Muscle of leg (tissue), 3 donors: ENCODE measurements at regions not wholly inside any gene's neighbourhood (a gene's known extent, or its start where the extent isn't known, plus 50 kb on each side); places are given as distances from the start of the nearest gene placed in this dataset.
"Not testable (repeated sequence)": the region's sequence is repeated elsewhere in the genome, so short reads cannot be mapped to it uniquely, and the experiment has no call there.

Experiments
- DNase-seq: peaks from one replicate; pipeline ENCODE4 v3.0.0; 2013
- H3K27ac ChIP-seq: one replicate; pipeline ENCODE4 v1.5.1; 2013; ENCODE audit warnings: mild to moderate bottlenecking, low read length, control low read depth
- H3K27me3 ChIP-seq: one replicate; pipeline ENCODE4 v1.6.1; 2013; ENCODE audit warnings: low read length; ENCODE audit not compliant: control insufficient read depth, insufficient read depth
- H3K36me3 ChIP-seq: one replicate; pipeline ENCODE4 v1.6.1; 2013; ENCODE audit warnings: low read length; ENCODE audit not compliant: control insufficient read depth, insufficient read depth
- H3K4me1 ChIP-seq: one replicate; pipeline ENCODE4 v1.6.1; 2013; ENCODE audit warnings: low read length; ENCODE audit not compliant: control insufficient read depth, insufficient read depth
- H3K4me3 ChIP-seq: one replicate; pipeline ENCODE4 v1.5.1; 2013; ENCODE audit warnings: low read length, control low read depth
- H3K9me3 ChIP-seq: replicated peaks from 2 replicates; pipeline ENCODE4 v1.6.1; 2013; ENCODE audit warnings: low read depth, low read length; ENCODE audit not compliant: control insufficient read depth
- WGBS: methylation state at CpG from one replicate; pipeline ENCODE4 v1.1.5; 2013; ENCODE audit warnings: missing lambda C conversion rate; ENCODE audit not compliant: insufficient coverage; 5-methylcytosine and 5-hydroxymethylcytosine counted together

DNA sequence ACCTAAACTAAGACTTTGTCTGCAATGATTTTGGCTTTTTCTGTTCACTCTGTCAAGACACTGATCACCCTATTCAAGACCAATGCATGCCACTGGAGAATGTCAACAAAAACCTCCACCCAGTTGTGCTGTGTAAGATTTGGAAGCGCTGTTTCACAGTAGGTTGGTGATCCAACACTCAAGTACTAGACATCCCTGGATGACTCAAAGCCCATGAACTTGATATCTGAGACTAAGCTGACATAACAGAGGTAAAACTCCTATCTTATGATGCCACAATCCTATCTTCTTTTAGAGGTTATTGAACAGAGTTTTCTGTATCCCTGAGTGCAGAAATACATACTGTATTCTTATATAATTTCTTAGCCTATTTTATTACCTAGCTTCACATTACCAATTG lies 251.3 kb upstream of the ETAA1 start:
- Histone ChIP-seq H3K36me3 (no peaks in the 10 kb centered on the region), H3K27me3 (no peaks in the 10 kb centered on the region), H3K4me3 (no peak overlapping the region), H3K9me3 (no peaks in the 10 kb centered on the region), H3K4me1 (no peaks in the 10 kb centered on the region), H3K27ac (no peak overlapping the region)
- no CpG with 5 or more reads among the region's 1 CpG for WGBS
- no peak for DNase-seq

DNA sequence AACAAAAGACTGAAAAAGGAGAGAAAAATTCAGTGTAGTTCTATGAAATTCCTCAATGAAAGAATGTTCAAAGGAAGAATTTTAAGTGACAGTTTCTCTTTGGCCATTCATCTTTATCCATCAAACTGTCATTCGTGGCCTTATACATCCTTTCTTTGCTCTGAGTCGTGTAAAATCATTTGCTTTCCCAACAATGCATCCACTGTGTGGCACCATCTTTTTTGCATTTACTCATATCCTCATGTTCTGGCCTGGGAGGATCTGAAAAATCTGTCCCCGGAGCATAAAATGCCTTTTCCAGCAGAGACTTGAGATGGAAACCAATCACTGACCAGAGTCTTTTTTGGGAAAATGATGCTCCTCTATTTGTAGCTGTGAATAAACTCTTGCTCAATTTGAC lies 240.3 kb upstream of the ETAA1 start:
- Histone ChIP-seq H3K36me3 (no peaks in the 10 kb centered on the region), H3K4me3 (no peak overlapping the region), H3K27ac (no peak overlapping the region), H3K27me3 (no peaks in the 10 kb centered on the region), H3K4me1 (no peaks in the 10 kb centered on the region), H3K9me3 (no peaks in the 10 kb centered on the region)
- no peak for DNase-seq
- 80% methylated on average over 1 of the region's 3 CpGs for WGBS

DNA sequence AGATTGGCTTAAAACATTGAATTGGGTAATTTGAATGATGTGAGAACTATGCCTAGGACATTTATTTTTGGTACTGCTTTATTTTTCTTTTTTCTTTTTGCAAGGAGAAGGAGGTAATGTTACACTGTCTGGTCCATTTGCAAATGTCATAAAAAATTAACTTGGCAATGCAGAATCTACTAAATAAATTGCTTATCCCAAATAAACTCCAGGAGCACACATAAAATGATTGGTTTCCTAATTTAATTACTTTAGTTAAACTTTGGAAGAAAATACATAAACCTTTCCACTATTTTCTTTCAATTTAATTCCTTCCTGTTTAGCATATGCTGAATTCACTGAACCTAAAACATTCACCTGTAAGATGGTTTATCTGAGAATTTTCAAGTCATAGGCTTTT lies 238.4 kb upstream of the ETAA1 start:
- no peaks in the 10 kb centered on the region for H3K27me3 ChIP-seq
- H3K4me1 ChIP-seq = no peaks in the 10 kb centered on the region
- DNase-seq = no peak
- H3K9me3 ChIP-seq = no peaks in the 10 kb centered on the region
- no peaks in the 10 kb centered on the region for H3K36me3 ChIP-seq
- H3K27ac ChIP-seq = no peak overlapping the region
- no peak overlapping the region for H3K4me3 ChIP-seq

DNA sequence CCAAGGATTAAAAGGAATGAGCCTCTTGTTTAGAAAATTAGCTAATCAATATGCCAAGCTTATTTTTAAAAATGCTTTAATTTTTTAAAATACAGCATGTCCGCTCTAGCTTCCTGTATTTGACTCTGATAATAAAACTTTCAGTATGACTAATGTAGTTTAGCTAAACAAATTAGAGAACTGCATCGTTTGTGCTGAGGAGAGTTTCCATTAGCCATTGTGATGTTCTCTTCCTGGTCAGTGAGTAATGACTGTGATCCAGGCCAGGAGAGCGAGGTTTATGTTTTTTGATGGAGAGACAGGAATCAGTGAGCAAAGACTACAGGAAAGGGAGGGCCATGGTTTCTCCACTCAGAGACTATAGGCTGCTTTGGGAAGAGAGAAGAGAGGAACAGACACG lies 237.2 kb upstream of the ETAA1 start:
- Histone ChIP-seq H3K9me3 (no peaks in the 10 kb centered on the region), H3K36me3 (no peaks in the 10 kb centered on the region), H3K27ac (no peak overlapping the region), H3K4me3 (no peak overlapping the region), H3K27me3 (no peaks in the 10 kb centered on the region), H3K4me1 (no peaks in the 10 kb centered on the region)
- no peak for DNase-seq
- WGBS = no CpG with 5 or more reads among the region's 4 CpGs

DNA sequence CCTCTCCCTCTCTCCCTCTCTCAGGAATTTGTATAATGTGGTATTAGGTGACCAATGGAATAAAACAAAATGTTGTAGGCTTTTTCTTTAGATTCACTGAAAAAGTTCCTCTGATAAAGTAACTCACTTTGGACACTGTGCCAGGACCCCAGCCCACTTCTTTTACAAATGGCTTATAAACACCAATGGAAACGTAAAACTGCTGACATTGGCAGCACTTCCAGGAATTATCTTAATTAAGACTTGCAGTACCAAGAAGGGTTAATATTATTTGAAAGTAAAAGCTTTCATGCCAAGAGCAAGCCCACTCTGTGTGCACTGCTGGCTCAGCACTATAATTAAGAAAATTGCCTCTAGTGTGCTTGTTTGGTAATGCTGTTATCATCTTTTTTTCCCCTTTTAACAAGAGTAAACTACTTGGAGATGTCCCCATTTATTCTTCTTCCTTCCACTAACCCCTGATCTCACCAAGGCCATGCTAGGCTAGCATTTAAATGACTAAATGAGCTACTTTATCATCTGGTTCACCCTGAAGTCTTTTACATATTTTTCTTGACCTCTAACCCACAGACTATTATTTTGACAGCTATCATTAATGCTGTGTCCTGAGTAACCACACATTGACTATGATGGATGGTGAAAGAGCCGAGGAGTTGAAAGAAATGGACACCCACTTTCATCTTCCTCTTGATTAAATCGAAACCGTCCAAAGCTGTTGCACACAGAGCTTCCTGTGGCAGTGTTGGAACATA lies 232.2 kb upstream of the ETAA1 start:
- Histone ChIP-seq H3K9me3 (no peaks in the 10 kb centered on the region), H3K4me1 (no peaks in the 10 kb centered on the region), H3K36me3 (no peaks in the 10 kb centered on the region), H3K27me3 (no peaks in the 10 kb centered on the region), H3K4me3 (no peak overlapping the region), H3K27ac (no peak overlapping the region)
- WGBS = no CpG with 5 or more reads among the region's 4 CpGs
- DNase-seq = no peak

GRCh38 chr2:67165523-67165990 lies 231.6 kb upstream of the ETAA1 start:
- H3K9me3 ChIP-seq = no peaks in the 10 kb centered on the region
- H3K36me3 ChIP-seq = no peaks in the 10 kb centered on the region
- no peaks in the 10 kb centered on the region for H3K4me1 ChIP-seq
- no peaks in the 10 kb centered on the region for H3K27me3 ChIP-seq
- no peak overlapping the region for H3K4me3 ChIP-seq
- H3K27ac ChIP-seq = no peak overlapping the region
- DNase-seq = no peak

- WGBS = no CpG with 5 or more reads among the region's 2 CpGs
- DNase-seq, H3K27ac ChIP-seq, H3K4me1 ChIP-seq, H3K36me3 ChIP-seq, H3K9me3 ChIP-seq, H3K27me3 ChIP-seq, H3K4me3 ChIP-seq: not testable (repeated sequence)
Measured at GRCh38 chr2:67166511-67166910, 230.6 kb upstream of the ETAA1 start.

DNA sequence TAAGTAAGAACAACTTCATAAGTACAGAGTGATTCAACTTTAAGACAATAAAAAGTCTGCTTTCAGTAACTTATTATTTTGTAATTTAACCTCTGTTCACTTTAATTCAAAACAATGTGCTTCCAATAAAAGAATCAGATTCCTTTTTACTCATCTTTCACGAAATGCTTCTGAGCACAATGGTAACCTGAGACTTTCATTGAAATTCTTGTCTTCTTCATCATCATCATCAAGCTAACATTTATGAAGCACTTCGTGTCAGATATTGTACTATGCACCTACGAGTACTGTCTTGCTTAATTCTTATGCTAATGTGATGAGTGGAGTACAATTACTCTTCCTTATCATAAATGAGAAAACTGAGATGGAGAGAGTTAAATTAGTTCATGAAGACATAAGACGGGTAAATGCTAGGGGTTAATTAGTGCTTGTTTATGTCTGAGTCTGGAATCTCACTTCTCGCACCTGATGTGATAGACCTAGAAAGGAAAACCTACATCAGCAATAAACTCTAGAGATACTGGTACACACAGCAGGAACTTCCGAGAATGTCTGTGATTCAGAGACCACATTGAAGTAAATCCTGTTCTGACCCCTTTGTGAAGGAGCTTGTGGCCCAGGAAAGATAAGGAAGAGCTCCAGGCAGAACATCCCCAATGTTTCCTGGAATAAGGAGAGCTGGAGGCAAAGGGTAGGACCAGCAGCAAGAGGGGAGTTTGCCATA lies 227.6 kb upstream of the ETAA1 start:
- H3K9me3 ChIP-seq = no peaks in the 10 kb centered on the region
- H3K4me1 ChIP-seq = no peaks in the 10 kb centered on the region
- no CpG with 5 or more reads among the region's 6 CpGs for WGBS
- no peaks in the 10 kb centered on the region for H3K36me3 ChIP-seq
- H3K27ac ChIP-seq = no peak overlapping the region
- no peak overlapping the region for H3K4me3 ChIP-seq
- DNase-seq = no peak
- H3K27me3 ChIP-seq = no peaks in the 10 kb centered on the region

DNA sequence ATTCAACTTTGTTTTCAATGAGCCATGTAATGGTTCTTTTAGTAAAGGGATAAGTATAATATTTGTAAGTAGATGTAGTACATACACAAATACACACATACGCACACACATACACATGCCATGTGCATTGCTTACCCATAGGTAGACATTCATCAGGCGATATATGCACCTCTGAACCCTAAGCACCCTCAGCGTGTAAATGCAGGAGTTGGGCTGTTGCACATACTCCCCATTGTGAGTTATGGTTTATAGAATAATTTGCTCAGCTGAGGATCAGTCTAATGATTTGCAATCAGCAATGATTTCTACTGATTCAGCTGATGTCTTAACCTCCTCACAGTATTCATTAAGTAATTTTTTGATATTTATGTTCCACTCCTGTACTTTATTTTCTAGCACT lies 217.6 kb upstream of the ETAA1 start:
- no peak for DNase-seq
- Histone ChIP-seq H3K4me3 (no peak overlapping the region), H3K4me1 (no peaks in the 10 kb centered on the region), H3K9me3 (no peaks in the 10 kb centered on the region), H3K27ac (no peak overlapping the region), H3K27me3 (no peaks in the 10 kb centered on the region), H3K36me3 (no peaks in the 10 kb centered on the region)
- WGBS = no CpG with 5 or more reads among the region's 3 CpGs

- DNase-seq = no peak
- Histone ChIP-seq H3K27me3 (no peaks in the 10 kb centered on the region), H3K4me1 (no peaks in the 10 kb centered on the region), H3K4me3 (no peak overlapping the region), H3K36me3 (no peaks in the 10 kb centered on the region), H3K9me3 (no peaks in the 10 kb centered on the region), H3K27ac (no peak overlapping the region)
- WGBS = no CpG with 5 or more reads among the region's 2 CpGs
Measured at GRCh38 chr2:67180841-67181240, 216.3 kb upstream of the ETAA1 start.
